NB4 (cell line): ENCODE measurements at regions not wholly inside any gene's neighbourhood (a gene's known extent, or its start where the extent isn't known, plus 50 kb on each side); places are given as distances from the start of the nearest gene placed in this dataset.

Experiments
- CTCF ChIP-seq: IDR thresholded peaks from one replicate; pipeline ENCODE4 v1.5.1; 2012; ENCODE audit warnings: low read depth, low read length
- MAX ChIP-seq: IDR thresholded peaks from 2 replicates; pipeline ENCODE4 v1.6.1; 2011; ENCODE audit warnings: low read depth, low read length
- MYC ChIP-seq: IDR thresholded peaks from 2 replicates; pipeline ENCODE4 v1.6.1; 2011; ENCODE audit warnings: low read depth, low read length
- POLR2A ChIP-seq: IDR thresholded peaks from 2 replicates; pipeline ENCODE4 v1.6.1; 2011; ENCODE audit warnings: mild to moderate bottlenecking; ENCODE audit not compliant: insufficient read length; ENCODE audit errors: extremely low read depth

- TF ChIP-seq POLR2A (no peak), CTCF (no peak), MYC (no peak), MAX (no peak)
These were observed 177.5 kb downstream of the NDFIP2 start for GRCh38 chr13:79658333-79658975.
